Fibroblast of villous mesenchyme (primary cell): ENCODE measurements at regions not wholly inside any gene's neighbourhood (a gene's known extent, or its start where the extent isn't known, plus 50 kb on each side); places are given as distances from the start of the nearest gene placed in this dataset.

Experiments
- DNase-seq: peaks from one replicate; pipeline ENCODE4 v3.0.0-alpha.2; 2010; ENCODE audit warnings: low read depth
- H3K4me3 ChIP-seq: 2 replicates; pipeline ENCODE4 v1.5.1; 2011; ENCODE audit warnings: low read depth, mild to moderate bottlenecking, low read length
- CTCF ChIP-seq: IDR thresholded peaks from 2 replicates; pipeline ENCODE4 v1.5.1; 2012; ENCODE audit warnings: low read depth, mild to moderate bottlenecking, low read length; ENCODE audit not compliant: insufficient read depth

GRCh38 chr1:198399452-198399851 is 141.0 kb downstream of the ATP6V1G3 start:
- no peak for TF ChIP-seq CTCF
- no peak for DNase-seq
- no peak overlapping the region for H3K4me3 ChIP-seq

- DNase-seq: no peak
- no peak for TF ChIP-seq CTCF
- H3K4me3 ChIP-seq: no peak overlapping the region
Measured at GRCh38 chr1:198397208-198397808, 143.2 kb downstream of the ATP6V1G3 start.

GRCh38 chr1:198391393-198392020 is 149.0 kb downstream of the ATP6V1G3 start:
- DNase-seq: no peak
- no peak overlapping the region for H3K4me3 ChIP-seq
- no peak for TF ChIP-seq CTCF

GRCh38 chr1:198387587-198387986 is 152.9 kb downstream of the ATP6V1G3 start:
- H3K4me3 ChIP-seq: no peak overlapping the region
- no peak for TF ChIP-seq CTCF
- no peak for DNase-seq

GRCh38 chr1:198380275-198380674 is 160.2 kb downstream of the ATP6V1G3 start:
- TF ChIP-seq CTCF: no peak
- no peak for DNase-seq
- no peak overlapping the region for H3K4me3 ChIP-seq

GRCh38 chr1:198377702-198378101 is 162.8 kb downstream of the ATP6V1G3 start:
- DNase-seq: no peak
- no peak overlapping the region for H3K4me3 ChIP-seq

More at GRCh38 chr1:198377702-198378101, 162.8 kb downstream of the ATP6V1G3 start:
- TF ChIP-seq CTCF: no peak
